ENCODE measurements at regions not wholly inside any gene's neighbourhood (a gene's known extent, or its start where the extent isn't known, plus 50 kb on each side); places are given as distances from the start of the nearest gene placed in this dataset.
A peak's percentile ranks its signal among the peaks of the same experiment; 100 is the strongest.

GRCh38 chr3:106160396-106160795 is 291.6 kb upstream of the CBLB start:
- peaks cover 1% of the 10 kb centered on the region for H3K27me3 Mint-ChIP-seq
- peaks cover 0 to 3% (median 0%) of the 10 kb centered on the region in 3 donors for H3K4me1 Mint-ChIP-seq
- H3K4me3 Mint-ChIP-seq, result no peak overlapping the region
- peaks cover 8% of the 10 kb centered on the region for H3K36me3 Mint-ChIP-seq
- H3K9me3 Mint-ChIP-seq, result peaks cover 4 to 9% (median 5%) of the 10 kb centered on the region in 3 donors
- H3K27ac Mint-ChIP-seq, result no peak overlapping the region

GRCh38 chr3:106161246-106161645 is 292.4 kb upstream of the CBLB start:
- Mint-ChIP-seq H3K36me3 (peaks cover 8% of the 10 kb centered on the region), H3K9me3 (peaks cover 4 to 9% (median 4%) of the 10 kb centered on the region in 3 donors), H3K27me3 (peaks cover 1% of the 10 kb centered on the region), H3K4me3 (no peak overlapping the region), H3K27ac (no peak overlapping the region), H3K4me1 (peaks cover 0 to 7% (median 0%) of the 10 kb centered on the region in 3 donors)

- peaks cover 1% of the 10 kb centered on the region for H3K27me3 Mint-ChIP-seq
- H3K4me3 Mint-ChIP-seq, result peak overlapping the region; percentile 10 to 76 (median 63)
- H3K36me3 Mint-ChIP-seq, result peaks cover 7% of the 10 kb centered on the region
- H3K4me1 Mint-ChIP-seq, result peaks cover 14 to 22% (median 20%) of the 10 kb centered on the region in 3 donors
- H3K27ac Mint-ChIP-seq, result peak overlapping the region in 1 of 3 donors; percentile 15
- H3K9me3 Mint-ChIP-seq, result peaks cover 2 to 8% (median 5%) of the 10 kb centered on the region in 3 donors
Observed at GRCh38 chr3:106167728-106168127, 298.9 kb upstream of the CBLB start.

GRCh38 chr3:106168962-106169750 is 300.3 kb upstream of the CBLB start:
- H3K4me3 Mint-ChIP-seq, result no peak overlapping the region
- H3K4me1 Mint-ChIP-seq, result peaks cover 18 to 25% (median 22%) of the 10 kb centered on the region in 3 donors
- H3K27me3 Mint-ChIP-seq, result peaks cover under 1% of the 10 kb centered on the region
- H3K36me3 Mint-ChIP-seq, result no peaks in the 10 kb centered on the region
- no peak overlapping the region for H3K27ac Mint-ChIP-seq
- peaks cover 0 to 1% (median 0%) of the 10 kb centered on the region in 3 donors for H3K9me3 Mint-ChIP-seq

- no peaks in the 10 kb centered on the region for H3K36me3 Mint-ChIP-seq
- no peak overlapping the region for H3K4me3 Mint-ChIP-seq
- H3K27ac Mint-ChIP-seq, result no peak overlapping the region
- no peaks in the 10 kb centered on the region for H3K27me3 Mint-ChIP-seq
- peaks cover 18 to 27% (median 19%) of the 10 kb centered on the region in 3 donors for H3K4me1 Mint-ChIP-seq
- H3K9me3 Mint-ChIP-seq, result peaks cover 0 to 1% (median 0%) of the 10 kb centered on the region in 3 donors
Observed at GRCh38 chr3:106170636-106171035, 301.8 kb upstream of the CBLB start.

GRCh38 chr3:106172101-106172500 is 303.3 kb upstream of the CBLB start:
- Mint-ChIP-seq H3K4me1 (peaks cover 23 to 37% (median 29%) of the 10 kb centered on the region in 3 donors), H3K27ac (no peak overlapping the region), H3K36me3 (no peaks in the 10 kb centered on the region), H3K9me3 (no peaks in the 10 kb centered on the region), H3K4me3 (peak overlapping the region in 1 of 4 donors; percentile 45), H3K27me3 (no peaks in the 10 kb centered on the region)

GRCh38 chr3:106172780-106173179 is 304.0 kb upstream of the CBLB start:
- H3K4me1 Mint-ChIP-seq, result peaks cover 22 to 36% (median 27%) of the 10 kb centered on the region in 3 donors
- no peaks in the 10 kb centered on the region for H3K9me3 Mint-ChIP-seq
- H3K27ac Mint-ChIP-seq, result no peak overlapping the region
- H3K4me3 Mint-ChIP-seq, result no peak overlapping the region
- no peaks in the 10 kb centered on the region for H3K27me3 Mint-ChIP-seq
- H3K36me3 Mint-ChIP-seq, result no peaks in the 10 kb centered on the region

- Mint-ChIP-seq H3K9me3 (peaks cover 0 to 1% (median 0%) of the 10 kb centered on the region in 3 donors), H3K27me3 (no peaks in the 10 kb centered on the region), H3K4me3 (no peak overlapping the region), H3K4me1 (peaks cover 13 to 33% (median 24%) of the 10 kb centered on the region in 3 donors), H3K36me3 (no peaks in the 10 kb centered on the region), H3K27ac (no peak overlapping the region)
Observed at GRCh38 chr3:106175276-106175675, 306.5 kb upstream of the CBLB start.

GRCh38 chr3:106176734-106177133 is 307.9 kb upstream of the CBLB start:
- Mint-ChIP-seq H3K36me3 (no peaks in the 10 kb centered on the region), H3K27me3 (no peaks in the 10 kb centered on the region), H3K9me3 (peaks cover 0 to 1% (median 0%) of the 10 kb centered on the region in 3 donors), H3K27ac (peak overlapping the region in 2 of 3 donors; percentile 42 to 82), H3K4me1 (peaks cover 13 to 29% (median 23%) of the 10 kb centered on the region in 3 donors), H3K4me3 (peak overlapping the region; percentile 34 to 93 (median 81))

- Mint-ChIP-seq H3K27ac (peak overlapping the region in 1 of 3 donors; percentile 2), H3K9me3 (peaks cover 0 to 1% (median 0%) of the 10 kb centered on the region in 3 donors), H3K36me3 (peaks cover 4% of the 10 kb centered on the region), H3K4me3 (no peak overlapping the region), H3K27me3 (peaks cover 4% of the 10 kb centered on the region), H3K4me1 (peaks cover 0 to 17% (median 15%) of the 10 kb centered on the region in 3 donors)
Observed at GRCh38 chr3:106182950-106183511, 314.2 kb upstream of the CBLB start.

GRCh38 chr3:106183762-106184391 is 315.1 kb upstream of the CBLB start:
- Mint-ChIP-seq H3K27ac (no peak overlapping the region), H3K9me3 (no peaks in the 10 kb centered on the region), H3K27me3 (peaks cover 4% of the 10 kb centered on the region), H3K4me1 (peaks cover 0 to 14% (median 14%) of the 10 kb centered on the region in 3 donors), H3K4me3 (no peak overlapping the region), H3K36me3 (peaks cover 4% of the 10 kb centered on the region)

GRCh38 chr3:106184540-106185457 is 316.0 kb upstream of the CBLB start:
- Mint-ChIP-seq H3K27me3 (peaks cover 4% of the 10 kb centered on the region), H3K4me1 (peaks cover 0 to 14% (median 14%) of the 10 kb centered on the region in 3 donors), H3K4me3 (peak overlapping the region in 1 of 4 donors; percentile 55), H3K9me3 (no peaks in the 10 kb centered on the region), H3K27ac (peak overlapping the region in 1 of 3 donors; percentile 14), H3K36me3 (peaks cover 4% of the 10 kb centered on the region)

- Mint-ChIP-seq H3K4me1 (peaks cover 0 to 14% (median 14%) of the 10 kb centered on the region in 3 donors), H3K27ac (no peak overlapping the region), H3K9me3 (no peaks in the 10 kb centered on the region), H3K27me3 (peaks cover 4% of the 10 kb centered on the region), H3K36me3 (peaks cover 4% of the 10 kb centered on the region), H3K4me3 (no peak overlapping the region)
Observed at GRCh38 chr3:106185949-106186348, 317.1 kb upstream of the CBLB start.

GRCh38 chr3:106190296-106190695 is 321.5 kb upstream of the CBLB start:
- H3K36me3 Mint-ChIP-seq, result peaks cover 4% of the 10 kb centered on the region
- no peaks in the 10 kb centered on the region for H3K9me3 Mint-ChIP-seq
- peaks cover 0 to 4% (median 3%) of the 10 kb centered on the region in 3 donors for H3K4me1 Mint-ChIP-seq
- no peak overlapping the region for H3K27ac Mint-ChIP-seq
- H3K4me3 Mint-ChIP-seq, result no peak overlapping the region
- H3K27me3 Mint-ChIP-seq, result no peaks in the 10 kb centered on the region
